HepG2 (cell line): ENCODE measurements at regions not wholly inside any gene's neighbourhood (a gene's known extent, or its start where the extent isn't known, plus 50 kb on each side); places are given as distances from the start of the nearest gene placed in this dataset.

Source experiments
- HOXA9 ChIP-seq: sonication (generic); formaldehyde crosslinking; IDR thresholded peaks from 2 replicates; pipeline ENCODE4 v1.8.1; 2022; ENCODE audit warnings: missing genetic modification reagents, mild to moderate bottlenecking, moderate library complexity, borderline replicate concordance
- SP5 ChIP-seq: IDR thresholded peaks from 2 replicates; pipeline ENCODE4 v1.6.1; 2016; ENCODE audit warnings: low read depth, borderline replicate concordance
- ZNF230 ChIP-seq: sonication (generic); formaldehyde crosslinking; IDR thresholded peaks from 2 replicates; pipeline ENCODE4 v1.4.0; 2020; ENCODE audit warnings: mild to moderate bottlenecking, missing genetic modification reagents
- ZSCAN21 ChIP-seq: sonication (generic); formaldehyde crosslinking; IDR thresholded peaks from 2 replicates; pipeline ENCODE4 v1.8.0; 2022; ENCODE audit warnings: mild to moderate bottlenecking, missing genetic modification reagents, moderate library complexity, borderline replicate concordance
- TF ChIP-seq, protein P1 (sequence below): sonication (generic); formaldehyde crosslinking; IDR thresholded peaks from 2 replicates; pipeline ENCODE4 v1.4.0; 2020; ENCODE audit warnings: missing genetic modification reagents
- TF ChIP-seq, protein P2 (sequence below): sonication (generic); formaldehyde crosslinking; IDR thresholded peaks from 2 replicates; pipeline ENCODE4 v1.4.0; 2020; ENCODE audit warnings: low read depth, mild to moderate bottlenecking, missing genetic modification reagents
- TF ChIP-seq, protein P3 (sequence below): sonication (generic); formaldehyde crosslinking; IDR thresholded peaks from 2 replicates; pipeline ENCODE4 v1.4.0; 2020; ENCODE audit warnings: missing genetic modification reagents

DNA sequence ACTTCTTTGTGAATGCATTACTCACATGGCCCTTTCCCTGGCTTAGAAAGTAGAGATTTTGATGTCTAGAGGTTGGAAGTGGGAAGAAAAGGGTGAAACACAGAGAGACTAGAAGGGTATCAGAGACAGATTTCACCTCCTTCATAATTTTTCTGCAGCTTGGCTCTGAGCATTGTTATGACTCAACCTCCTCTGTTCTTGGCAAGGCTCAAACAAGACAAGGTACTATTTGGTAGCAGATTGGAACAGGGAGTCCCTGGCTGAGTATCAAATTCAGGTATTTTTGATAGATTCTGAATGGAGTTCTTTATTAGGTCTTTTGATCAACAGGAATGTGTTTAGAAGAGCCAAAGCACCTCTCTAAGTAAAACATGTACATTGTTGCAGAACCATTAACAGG is 146.3 kb upstream of the CHRDL1 start (continued):
- TF ChIP-seq, protein P1, sequence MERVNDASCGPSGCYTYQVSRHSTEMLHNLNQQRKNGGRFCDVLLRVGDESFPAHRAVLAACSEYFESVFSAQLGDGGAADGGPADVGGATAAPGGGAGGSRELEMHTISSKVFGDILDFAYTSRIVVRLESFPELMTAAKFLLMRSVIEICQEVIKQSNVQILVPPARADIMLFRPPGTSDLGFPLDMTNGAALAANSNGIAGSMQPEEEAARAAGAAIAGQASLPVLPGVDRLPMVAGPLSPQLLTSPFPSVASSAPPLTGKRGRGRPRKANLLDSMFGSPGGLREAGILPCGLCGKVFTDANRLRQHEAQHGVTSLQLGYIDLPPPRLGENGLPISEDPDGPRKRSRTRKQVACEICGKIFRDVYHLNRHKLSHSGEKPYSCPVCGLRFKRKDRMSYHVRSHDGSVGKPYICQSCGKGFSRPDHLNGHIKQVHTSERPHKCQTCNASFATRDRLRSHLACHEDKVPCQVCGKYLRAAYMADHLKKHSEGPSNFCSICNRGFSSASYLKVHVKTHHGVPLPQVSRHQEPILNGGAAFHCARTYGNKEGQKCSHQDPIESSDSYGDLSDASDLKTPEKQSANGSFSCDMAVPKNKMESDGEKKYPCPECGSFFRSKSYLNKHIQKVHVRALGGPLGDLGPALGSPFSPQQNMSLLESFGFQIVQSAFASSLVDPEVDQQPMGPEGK (CRISPR knock-in tag) = no peak
- TF ChIP-seq, protein P2, sequence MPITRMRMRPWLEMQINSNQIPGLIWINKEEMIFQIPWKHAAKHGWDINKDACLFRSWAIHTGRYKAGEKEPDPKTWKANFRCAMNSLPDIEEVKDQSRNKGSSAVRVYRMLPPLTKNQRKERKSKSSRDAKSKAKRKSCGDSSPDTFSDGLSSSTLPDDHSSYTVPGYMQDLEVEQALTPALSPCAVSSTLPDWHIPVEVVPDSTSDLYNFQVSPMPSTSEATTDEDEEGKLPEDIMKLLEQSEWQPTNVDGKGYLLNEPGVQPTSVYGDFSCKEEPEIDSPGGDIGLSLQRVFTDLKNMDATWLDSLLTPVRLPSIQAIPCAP (CRISPR knock-in tag) = no peak
- TF ChIP-seq, protein P3, sequence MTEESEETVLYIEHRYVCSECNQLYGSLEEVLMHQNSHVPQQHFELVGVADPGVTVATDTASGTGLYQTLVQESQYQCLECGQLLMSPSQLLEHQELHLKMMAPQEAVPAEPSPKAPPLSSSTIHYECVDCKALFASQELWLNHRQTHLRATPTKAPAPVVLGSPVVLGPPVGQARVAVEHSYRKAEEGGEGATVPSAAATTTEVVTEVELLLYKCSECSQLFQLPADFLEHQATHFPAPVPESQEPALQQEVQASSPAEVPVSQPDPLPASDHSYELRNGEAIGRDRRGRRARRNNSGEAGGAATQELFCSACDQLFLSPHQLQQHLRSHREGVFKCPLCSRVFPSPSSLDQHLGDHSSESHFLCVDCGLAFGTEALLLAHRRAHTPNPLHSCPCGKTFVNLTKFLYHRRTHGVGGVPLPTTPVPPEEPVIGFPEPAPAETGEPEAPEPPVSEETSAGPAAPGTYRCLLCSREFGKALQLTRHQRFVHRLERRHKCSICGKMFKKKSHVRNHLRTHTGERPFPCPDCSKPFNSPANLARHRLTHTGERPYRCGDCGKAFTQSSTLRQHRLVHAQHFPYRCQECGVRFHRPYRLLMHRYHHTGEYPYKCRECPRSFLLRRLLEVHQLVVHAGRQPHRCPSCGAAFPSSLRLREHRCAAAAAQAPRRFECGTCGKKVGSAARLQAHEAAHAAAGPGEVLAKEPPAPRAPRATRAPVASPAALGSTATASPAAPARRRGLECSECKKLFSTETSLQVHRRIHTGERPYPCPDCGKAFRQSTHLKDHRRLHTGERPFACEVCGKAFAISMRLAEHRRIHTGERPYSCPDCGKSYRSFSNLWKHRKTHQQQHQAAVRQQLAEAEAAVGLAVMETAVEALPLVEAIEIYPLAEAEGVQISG = no peak
- TF ChIP-seq HOXA9 (CRISPR knock-in tag) (no peak), ZNF230 (CRISPR knock-in tag) (no peak), ZSCAN21 (no peak), SP5 (CRISPR knock-in tag) (no peak)
- TF ChIP-seq, all 625 proteins: peak for 0
